OCI-LY3 (cell line): ENCODE measurements at regions not wholly inside any gene's neighbourhood (a gene's known extent, or its start where the extent isn't known, plus 50 kb on each side); places are given as distances from the start of the nearest gene placed in this dataset.

Experiments used
- H2AFZ ChIP-seq: fragments of 200-600, 300-600 bp; shearing (Covaris generic); 2 replicates; pipeline ENCODE4 v1.6.0; 2014; ENCODE audit warnings: antibody characterized with exemption, low read depth, low read length
- H3K27ac ChIP-seq: fragments of 200-600, 300-600 bp; sonication (generic); 2 replicates; pipeline ENCODE4 v1.5.1; 2014; ENCODE audit warnings: mild to moderate bottlenecking, low read length, moderate library complexity, mixed read lengths
- H3K27me3 ChIP-seq: fragments of 200-600, 300-600 bp; sonication (generic); 2 replicates; pipeline ENCODE4 v1.6.1; 2014; ENCODE audit warnings: low read depth, low read length, mixed read lengths
- H3K36me3 ChIP-seq: fragments of 200-600, 300-600 bp; sonication (generic); replicated peaks from 2 replicates; pipeline ENCODE3; 2014; ENCODE audit warnings: low read depth, low read length, mixed read lengths
- H3K4me1 ChIP-seq: fragments of 300-600, 200-600 bp; sonication (generic); 2 replicates; pipeline ENCODE4 v1.6.1; 2014; ENCODE audit warnings: low read length, mixed read lengths
- H3K4me2 ChIP-seq: fragments of 200-600, 300-600 bp; sonication (generic); 2 replicates; pipeline ENCODE4 v1.6.1; 2014; ENCODE audit warnings: low read length, mixed read lengths
- H3K4me3 ChIP-seq: fragments of 300-600, 200-600 bp; sonication (generic); 2 replicates; pipeline ENCODE4 v1.5.1; 2014; ENCODE audit warnings: antibody characterized with exemption, mild to moderate bottlenecking, low read length, moderate library complexity
- H3K79me2 ChIP-seq: fragments of 300-600, 200-600 bp; shearing (Covaris generic); 2 replicates; pipeline ENCODE4 v1.6.1; 2014; ENCODE audit warnings: mild to moderate bottlenecking, low read length, mixed read lengths
- H3K9ac ChIP-seq: fragments of 300-600, 200-600 bp; shearing (Covaris generic); 2 replicates; pipeline ENCODE4 v1.6.0; 2014; ENCODE audit warnings: mild to moderate bottlenecking, low read length, moderate library complexity
- H3K9me3 ChIP-seq: fragments of 200-600, 300-600 bp; shearing (Covaris generic); 2 replicates; pipeline ENCODE4 v1.6.1; 2014; ENCODE audit warnings: low read length, mixed read lengths; ENCODE audit not compliant: insufficient read depth
- H4K20me1 ChIP-seq: fragments of 200-600, 300-600 bp; sonication (generic); 2 replicates; pipeline ENCODE4 v1.6.1; 2016; ENCODE audit warnings: low read length, mixed read lengths; ENCODE audit not compliant: insufficient read depth
- EZH2phosphoT487 ChIP-seq: fragments of 200-600 bp; shearing (Covaris generic); IDR thresholded peaks from 2 replicates; pipeline ENCODE4 v1.6.1; 2018; ENCODE audit warnings: antibody characterized with exemption, mixed run types, low read depth
- TF ChIP-seq, protein P1 (sequence below): fragments of 200-600, 300-600 bp; sonication (generic); IDR thresholded peaks from 2 replicates; pipeline ENCODE4 v1.5.1; 2014; ENCODE audit warnings: antibody characterized with exemption, low read length, low read depth

DNA sequence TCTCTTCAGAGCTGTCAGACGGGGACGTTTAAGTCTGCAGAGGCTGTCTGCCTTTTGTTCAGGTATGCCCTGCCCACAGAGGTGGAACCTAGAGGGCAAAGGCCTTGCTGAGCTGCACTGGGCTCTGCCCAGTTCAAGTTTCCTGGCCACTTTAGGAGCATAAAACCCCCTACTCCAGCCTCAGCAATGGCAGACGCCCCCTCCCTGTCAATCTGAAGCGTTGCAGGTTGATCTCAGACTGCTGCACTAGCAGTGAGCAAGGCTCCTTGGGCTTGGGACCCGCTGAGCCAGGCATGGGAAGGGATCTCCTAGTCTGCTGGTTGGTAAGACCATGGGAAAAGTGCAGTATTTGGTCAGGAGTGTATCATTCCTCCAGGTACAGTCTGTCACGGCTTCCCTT is 66.6 kb upstream of the TP53I11 start:
- no peak overlapping the region for H2AFZ ChIP-seq
- no peak overlapping the region for H3K4me2 ChIP-seq
- peaks cover 10% of the 10 kb centered on the region for H3K27me3 ChIP-seq

DNA sequence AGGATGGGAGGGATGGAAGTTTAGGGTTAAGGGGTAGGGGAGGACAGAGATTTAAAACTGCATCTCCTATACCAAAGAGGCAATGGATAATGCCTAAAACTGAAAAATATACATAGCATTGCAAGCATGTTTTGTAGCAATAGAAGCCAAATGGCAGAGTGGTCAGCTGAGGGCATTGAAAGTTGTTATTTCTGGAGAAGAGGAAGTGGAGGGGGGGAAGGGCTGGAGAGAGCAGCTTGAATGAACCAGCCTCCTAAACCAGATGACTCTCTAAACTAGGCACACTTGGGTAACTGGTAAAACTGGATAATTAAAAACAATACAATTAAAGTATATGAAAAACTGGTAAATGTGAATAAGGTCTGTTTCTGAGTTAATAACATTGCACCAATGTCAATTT is 70.3 kb upstream of the TP53I11 start:
- no peaks in the 10 kb centered on the region for H4K20me1 ChIP-seq
- H3K27me3 ChIP-seq: peaks cover 10% of the 10 kb centered on the region
- TF ChIP-seq, protein P1, sequence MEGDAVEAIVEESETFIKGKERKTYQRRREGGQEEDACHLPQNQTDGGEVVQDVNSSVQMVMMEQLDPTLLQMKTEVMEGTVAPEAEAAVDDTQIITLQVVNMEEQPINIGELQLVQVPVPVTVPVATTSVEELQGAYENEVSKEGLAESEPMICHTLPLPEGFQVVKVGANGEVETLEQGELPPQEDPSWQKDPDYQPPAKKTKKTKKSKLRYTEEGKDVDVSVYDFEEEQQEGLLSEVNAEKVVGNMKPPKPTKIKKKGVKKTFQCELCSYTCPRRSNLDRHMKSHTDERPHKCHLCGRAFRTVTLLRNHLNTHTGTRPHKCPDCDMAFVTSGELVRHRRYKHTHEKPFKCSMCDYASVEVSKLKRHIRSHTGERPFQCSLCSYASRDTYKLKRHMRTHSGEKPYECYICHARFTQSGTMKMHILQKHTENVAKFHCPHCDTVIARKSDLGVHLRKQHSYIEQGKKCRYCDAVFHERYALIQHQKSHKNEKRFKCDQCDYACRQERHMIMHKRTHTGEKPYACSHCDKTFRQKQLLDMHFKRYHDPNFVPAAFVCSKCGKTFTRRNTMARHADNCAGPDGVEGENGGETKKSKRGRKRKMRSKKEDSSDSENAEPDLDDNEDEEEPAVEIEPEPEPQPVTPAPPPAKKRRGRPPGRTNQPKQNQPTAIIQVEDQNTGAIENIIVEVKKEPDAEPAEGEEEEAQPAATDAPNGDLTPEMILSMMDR: no peak
- no peak for TF ChIP-seq EZH2phosphoT487
- peaks cover 14% of the 10 kb centered on the region for H3K4me1 ChIP-seq
- H3K4me2 ChIP-seq: no peak overlapping the region
- no peaks in the 10 kb centered on the region for H3K36me3 ChIP-seq
- H3K79me2 ChIP-seq: no peaks in the 10 kb centered on the region
- no peak overlapping the region for H3K9ac ChIP-seq
- no peak overlapping the region for H3K4me3 ChIP-seq
- H3K9me3 ChIP-seq: no peaks in the 10 kb centered on the region
- H3K27ac ChIP-seq: no peak overlapping the region
- no peak overlapping the region for H2AFZ ChIP-seq

More for the DNA sequence above, 66.6 kb upstream of the TP53I11 start:
- Histone ChIP-seq H3K4me1 (peaks cover 8% of the 10 kb centered on the region), H3K79me2 (no peaks in the 10 kb centered on the region), H4K20me1 (no peaks in the 10 kb centered on the region), H3K4me3 (no peak overlapping the region), H3K9ac (no peak overlapping the region), H3K36me3 (no peaks in the 10 kb centered on the region), H3K27ac (no peak overlapping the region), H3K9me3 (no peaks in the 10 kb centered on the region)
- TF ChIP-seq, protein P1: no peak

DNA sequence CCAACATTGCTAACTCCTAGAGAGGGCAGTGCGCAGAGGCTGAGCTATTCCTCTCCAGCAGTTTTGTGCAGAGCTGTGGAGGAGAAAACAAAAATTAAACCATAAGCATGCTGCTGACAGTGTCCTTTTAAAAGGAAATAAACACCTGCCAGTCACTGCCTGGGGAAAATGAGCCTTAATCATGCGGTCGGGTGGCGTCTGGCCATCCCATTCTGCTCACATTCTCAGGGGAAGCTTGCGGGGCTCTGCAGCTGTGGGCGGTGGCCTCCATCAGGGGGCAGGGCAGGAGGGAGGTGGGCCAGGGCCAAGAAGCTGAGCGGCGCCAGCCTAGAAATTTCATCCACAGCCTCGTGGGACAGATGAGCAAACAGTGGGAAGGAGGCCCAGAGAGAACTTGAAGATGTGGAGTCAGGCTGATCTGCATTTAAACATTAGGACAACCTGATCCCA is 71.0 kb upstream of the TP53I11 start:
- Histone ChIP-seq H4K20me1 (no peaks in the 10 kb centered on the region), H3K27ac (no peak overlapping the region), H3K9me3 (no peaks in the 10 kb centered on the region), H3K9ac (no peak overlapping the region), H3K36me3 (no peaks in the 10 kb centered on the region), H3K79me2 (no peaks in the 10 kb centered on the region), H2AFZ (no peak overlapping the region), H3K4me3 (no peak overlapping the region), H3K4me1 (peaks cover 20% of the 10 kb centered on the region), H3K27me3 (peaks cover 10% of the 10 kb centered on the region), H3K4me2 (no peak overlapping the region)
- TF ChIP-seq, protein P1: no peak
- TF ChIP-seq EZH2phosphoT487: no peak

DNA sequence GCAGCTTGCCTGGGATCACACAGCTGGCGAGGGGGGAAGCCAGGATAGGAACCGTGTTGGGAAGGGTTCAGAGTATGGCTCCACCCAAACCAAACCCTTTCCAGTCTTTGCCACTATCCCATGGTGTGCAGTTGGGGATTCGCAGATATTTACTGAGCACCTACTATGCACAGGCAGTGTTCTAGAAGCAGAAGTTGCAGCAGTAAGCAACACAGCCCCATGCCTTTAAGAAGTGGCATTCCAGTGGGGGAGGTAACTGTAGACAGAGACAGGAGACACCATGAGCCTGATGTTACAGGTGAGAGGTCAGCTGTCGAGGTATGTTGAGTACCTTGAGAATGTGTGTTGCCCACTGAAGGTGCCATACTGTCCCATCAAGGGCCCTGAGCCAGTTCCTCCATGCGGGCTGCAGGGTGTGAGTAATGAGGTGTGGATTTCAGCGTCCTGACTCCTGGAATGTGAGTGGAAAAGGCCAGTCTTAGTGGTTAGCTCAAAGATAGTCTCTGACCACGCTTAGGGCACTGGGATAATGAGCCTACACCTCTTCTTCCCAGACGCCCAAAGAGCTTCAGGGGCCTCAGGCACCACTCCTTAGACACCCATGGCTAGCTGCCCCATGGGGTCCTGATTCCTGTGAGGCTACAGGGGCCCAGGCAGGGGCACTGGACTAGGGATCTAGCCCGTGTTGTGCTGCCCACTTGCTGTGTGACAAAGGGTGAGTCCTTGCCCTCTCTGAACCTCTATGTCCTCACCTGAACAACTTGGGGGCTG is 71.8 kb upstream of the TP53I11 start:
- Histone ChIP-seq H2AFZ (no peak overlapping the region), H3K4me2 (no peak overlapping the region), H4K20me1 (no peaks in the 10 kb centered on the region), H3K27me3 (peaks cover 10% of the 10 kb centered on the region), H3K79me2 (no peaks in the 10 kb centered on the region), H3K4me1 (peaks cover 20% of the 10 kb centered on the region), H3K36me3 (no peaks in the 10 kb centered on the region), H3K9ac (no peak overlapping the region), H3K27ac (no peak overlapping the region), H3K9me3 (no peaks in the 10 kb centered on the region), H3K4me3 (no peak overlapping the region)
- TF ChIP-seq, protein P1: no peak
- no peak for TF ChIP-seq EZH2phosphoT487
